Aorta (tissue), 5 donors: ENCODE measurements at regions not wholly inside any gene's neighbourhood (a gene's known extent, or its start where the extent isn't known, plus 50 kb on each side); places are given as distances from the start of the nearest gene placed in this dataset.

ENCODE experiments used
- ATAC-seq: fragments of 200-7000 bp; cut with Tn5 transposase; one replicate; pipeline ENCODE4 v1.9.1; 2022; ENCODE audit warnings: moderate library complexity; ENCODE audit not compliant: low FRiP score
- DNase-seq, 2 donors: peaks; one replicate each; pipeline ENCODE4 v3.0.0-alpha.2; 2020
- H3K27ac ChIP-seq, 2 donors: one replicate each; pipeline ENCODE4 v1.5.1; 2013; ENCODE audit warnings: low read length in 2 of 2, mild to moderate bottlenecking in 2 of 2, moderate library complexity in 2 of 2, control low read depth in 1 of 2, inconsistent platforms in 1 of 2, low read depth in 1 of 2
- H3K27me3 ChIP-seq, 2 donors: one replicate each; pipeline ENCODE4 v1.6.1; 2013; ENCODE audit warnings: control low read depth in 1 of 2, low read length in 1 of 2, mild to moderate bottlenecking in 1 of 2, moderate library complexity in 1 of 2; ENCODE audit not compliant: insufficient read depth in 2 of 2, control insufficient read depth in 1 of 2
- H3K36me3 ChIP-seq, 2 donors: one replicate each; pipeline ENCODE4 v1.6.1; 2013; ENCODE audit warnings: control low read depth in 1 of 2, low read length in 1 of 2, mild to moderate bottlenecking in 1 of 2; ENCODE audit not compliant: insufficient read depth in 2 of 2, control insufficient read depth in 1 of 2
- H3K4me1 ChIP-seq, 2 donors: one replicate each; pipeline ENCODE4 v1.6.1; 2013; ENCODE audit warnings: low read length in 2 of 2, control low read depth in 1 of 2, mild to moderate bottlenecking in 1 of 2, moderate library complexity in 1 of 2; ENCODE audit not compliant: insufficient read depth in 2 of 2, control insufficient read depth in 1 of 2
- H3K4me3 ChIP-seq, 2 donors: one replicate each; pipeline ENCODE4 v1.5.1; 2013; ENCODE audit warnings: low read length in 2 of 2, control low read depth in 1 of 2, mild to moderate bottlenecking in 1 of 2
- H3K9me3 ChIP-seq: one replicate; pipeline ENCODE4 v1.6.1; 2013; ENCODE audit warnings: mild to moderate bottlenecking, low read length; ENCODE audit not compliant: control insufficient read depth
- WGBS, 2 donors: extraction: QIAGEN DNeasy Blood & Tissue Kit; methylation state at CpG; one replicate each; pipeline ENCODE4 v1.1.7; 2013; 5-methylcytosine and 5-hydroxymethylcytosine counted together
- intact Hi-C, 2 donors: fragments of 100-400 bp; cut with DNase I; formaldehyde crosslinking; loops; one replicate each; pipeline versions ENCODE4 v1.14.2 to v1.15.0; 2022
- donor health status: healthy with polysubstance abuse.
- donor health status: Bipolar disorder and iron deficiency.
- donor health status: DM: no; HTN: no; CAD: no.
- donor health status: DM: no; HTN: no; CAD: no.
- donor health status: DM: yes; HTN: yes; CAD: no.

- Histone ChIP-seq H3K9me3 (peaks cover 1% of the 10 kb centered on the region), H3K4me1 (no peaks in the 10 kb centered on the region), H3K27ac (no peak overlapping the region), H3K4me3 (no peak overlapping the region), H3K27me3 (peaks cover 2 to 3% of the 10 kb centered on the region in 2 donors), H3K36me3 (no peaks in the 10 kb centered on the region)
- 77 to 84% methylated on average over 2 of the region's 2 CpGs for WGBS, 2 donors
- intact Hi-C loops = no loop called here
- no peak for ATAC-seq
- DNase-seq = no peak
Measured at GRCh38 chr21:35340273-35340672, 291.2 kb upstream of the RUNX1 start.

- DNase-seq = no peak
- 87 to 93% methylated on average over 6 of the region's 6 CpGs for WGBS, 2 donors
- intact Hi-C loops = no loop called here
Measured at GRCh38 chr21:35338881-35339632, 290.0 kb upstream of the RUNX1 start.

GRCh38 chr21:35338281-35338680 is 289.2 kb upstream of the RUNX1 start:
- 87 to 91% methylated on average over 1 of the region's 1 CpG for WGBS, 2 donors
- H3K4me1 ChIP-seq = no peaks in the 10 kb centered on the region

More at GRCh38 chr21:35338881-35339632, 290.0 kb upstream of the RUNX1 start:
- peaks cover 1% of the 10 kb centered on the region for H3K9me3 ChIP-seq
- peaks cover 2 to 3% of the 10 kb centered on the region in 2 donors for H3K27me3 ChIP-seq
- no peak for ATAC-seq
- no peaks in the 10 kb centered on the region for H3K4me1 ChIP-seq
- no peak overlapping the region for H3K4me3 ChIP-seq
- H3K36me3 ChIP-seq = no peaks in the 10 kb centered on the region
- no peak overlapping the region for H3K27ac ChIP-seq

GRCh38 chr21:35337573-35337972 is 288.5 kb upstream of the RUNX1 start:
- Histone ChIP-seq H3K4me1 (peaks cover 0 to 1% of the 10 kb centered on the region in 2 donors), H3K27ac (no peak overlapping the region), H3K4me3 (no peak overlapping the region), H3K36me3 (no peaks in the 10 kb centered on the region), H3K27me3 (peaks cover 2 to 3% of the 10 kb centered on the region in 2 donors), H3K9me3 (peaks cover 1% of the 10 kb centered on the region)
- intact Hi-C loops = no loop called here
- DNase-seq = no peak
- ATAC-seq = no peak
- WGBS, 2 donors = 96% methylated on average over 7 of the region's 7 CpGs

More at GRCh38 chr21:35338281-35338680, 289.2 kb upstream of the RUNX1 start:
- no peak overlapping the region for H3K4me3 ChIP-seq
- no peaks in the 10 kb centered on the region for H3K36me3 ChIP-seq
- H3K9me3 ChIP-seq = peaks cover 1% of the 10 kb centered on the region
- H3K27ac ChIP-seq = no peak overlapping the region
- H3K27me3 ChIP-seq = peaks cover 2 to 3% of the 10 kb centered on the region in 2 donors
- intact Hi-C loops = no loop called here
- DNase-seq = no peak
- no peak for ATAC-seq

GRCh38 chr21:35336534-35336933 is 287.4 kb upstream of the RUNX1 start:
- Histone ChIP-seq H3K27me3 (peaks cover 2 to 3% of the 10 kb centered on the region in 2 donors), H3K36me3 (no peaks in the 10 kb centered on the region), H3K4me3 (no peak overlapping the region), H3K9me3 (peaks cover 1% of the 10 kb centered on the region), H3K27ac (no peak overlapping the region), H3K4me1 (peaks cover 0 to 1% of the 10 kb centered on the region in 2 donors)
- 95% methylated on average over 2 of the region's 2 CpGs for WGBS, 2 donors
- ATAC-seq = no peak
- no peak for DNase-seq
- intact Hi-C loops = no loop called here

- H3K27me3 ChIP-seq = peaks cover 2 to 3% of the 10 kb centered on the region in 2 donors
- DNase-seq (no peak), ATAC-seq (no peak)
- intact Hi-C loops = no loop called here
- H3K36me3 ChIP-seq = no peaks in the 10 kb centered on the region
- WGBS, 2 donors = 96 to 98% methylated on average over 3 of the region's 3 CpGs
- H3K4me1 ChIP-seq = peaks cover 0 to 1% of the 10 kb centered on the region in 2 donors
- peaks cover 1% of the 10 kb centered on the region for H3K9me3 ChIP-seq
- no peak overlapping the region for H3K27ac ChIP-seq
- no peak overlapping the region for H3K4me3 ChIP-seq
Measured at GRCh38 chr21:35335951-35336446, 286.9 kb upstream of the RUNX1 start.

- DNase-seq (peak in 1 of 2 donors; percentile 69), ATAC-seq (no peak)
- Histone ChIP-seq H3K9me3 (peaks cover 1% of the 10 kb centered on the region), H3K36me3 (no peaks in the 10 kb centered on the region), H3K27me3 (peaks cover 2 to 3% of the 10 kb centered on the region in 2 donors), H3K4me3 (no peak overlapping the region), H3K4me1 (peaks cover 4 to 12% of the 10 kb centered on the region in 2 donors), H3K27ac (no peak overlapping the region)
- intact Hi-C loops = no loop called here
- 90% methylated on average over 9 of the region's 9 CpGs for WGBS, 2 donors
Measured at GRCh38 chr21:35333831-35334618, 284.9 kb upstream of the RUNX1 start.

- H3K36me3 ChIP-seq = no peaks in the 10 kb centered on the region
- no peaks in the 10 kb centered on the region for H3K9me3 ChIP-seq
- H3K4me3 ChIP-seq = no peak overlapping the region
- H3K4me1 ChIP-seq = peaks cover 4 to 16% of the 10 kb centered on the region in 2 donors
- intact Hi-C loops = no loop called here
- no peak for DNase-seq
- 82 to 91% methylated on average over 5 of the region's 5 CpGs for WGBS, 2 donors
- peaks cover 0 to 2% of the 10 kb centered on the region in 2 donors for H3K27me3 ChIP-seq
- ATAC-seq = no peak
- no peak overlapping the region for H3K27ac ChIP-seq
Measured at GRCh38 chr21:35332841-35333426, 283.8 kb upstream of the RUNX1 start.
